DOHH2 (cell line): ENCODE measurements at regions not wholly inside any gene's neighbourhood (a gene's known extent, or its start where the extent isn't known, plus 50 kb on each side); places are given as distances from the start of the nearest gene placed in this dataset.

ENCODE experiments used
- EZH2phosphoT487 ChIP-seq: fragments of 200-600 bp; sonication (generic); IDR thresholded peaks from 2 replicates; pipeline ENCODE4 v1.6.1; 2017; ENCODE audit warnings: borderline replicate concordance, mild to moderate bottlenecking, antibody characterized with exemption, low read length, moderate library complexity, mixed read lengths
- TF ChIP-seq, protein P1 (sequence below): fragments of 200-600 bp; sonication (generic); IDR thresholded peaks from one replicate; pipeline ENCODE4 v1.5.1; 2014; ENCODE audit warnings: antibody characterized with exemption, mild to moderate bottlenecking, low read depth, low read length; ENCODE audit not compliant: poor library complexity, severe bottlenecking

DNA sequence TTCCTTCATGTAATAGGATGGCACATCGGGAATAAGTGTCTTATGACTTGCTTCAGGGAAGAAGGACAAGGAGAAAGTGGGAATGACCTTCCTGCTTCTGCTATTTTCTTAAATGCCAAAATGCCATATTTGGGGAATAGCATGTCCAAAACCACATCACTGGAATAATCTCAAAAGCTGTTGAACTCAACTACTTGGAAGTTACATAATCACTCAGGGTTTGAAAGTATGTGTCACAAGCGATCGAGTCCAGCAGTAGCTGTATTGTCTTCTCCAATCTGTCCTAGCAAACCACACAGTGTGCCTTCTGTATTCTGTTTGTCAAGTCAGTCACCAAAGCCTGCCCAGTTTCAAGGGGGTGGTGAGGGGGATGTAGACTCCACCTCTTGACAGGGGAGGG is 58.3 kb upstream of the GADL1 start:
- TF ChIP-seq, protein P1, sequence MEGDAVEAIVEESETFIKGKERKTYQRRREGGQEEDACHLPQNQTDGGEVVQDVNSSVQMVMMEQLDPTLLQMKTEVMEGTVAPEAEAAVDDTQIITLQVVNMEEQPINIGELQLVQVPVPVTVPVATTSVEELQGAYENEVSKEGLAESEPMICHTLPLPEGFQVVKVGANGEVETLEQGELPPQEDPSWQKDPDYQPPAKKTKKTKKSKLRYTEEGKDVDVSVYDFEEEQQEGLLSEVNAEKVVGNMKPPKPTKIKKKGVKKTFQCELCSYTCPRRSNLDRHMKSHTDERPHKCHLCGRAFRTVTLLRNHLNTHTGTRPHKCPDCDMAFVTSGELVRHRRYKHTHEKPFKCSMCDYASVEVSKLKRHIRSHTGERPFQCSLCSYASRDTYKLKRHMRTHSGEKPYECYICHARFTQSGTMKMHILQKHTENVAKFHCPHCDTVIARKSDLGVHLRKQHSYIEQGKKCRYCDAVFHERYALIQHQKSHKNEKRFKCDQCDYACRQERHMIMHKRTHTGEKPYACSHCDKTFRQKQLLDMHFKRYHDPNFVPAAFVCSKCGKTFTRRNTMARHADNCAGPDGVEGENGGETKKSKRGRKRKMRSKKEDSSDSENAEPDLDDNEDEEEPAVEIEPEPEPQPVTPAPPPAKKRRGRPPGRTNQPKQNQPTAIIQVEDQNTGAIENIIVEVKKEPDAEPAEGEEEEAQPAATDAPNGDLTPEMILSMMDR, result no peak
- TF ChIP-seq EZH2phosphoT487, result no peak
